GM19351 (cell line): ENCODE measurements at regions not wholly inside any gene's neighbourhood (a gene's known extent, or its start where the extent isn't known, plus 50 kb on each side); places are given as distances from the start of the nearest gene placed in this dataset.
"Not testable (repeated sequence)": the region's sequence is repeated elsewhere in the genome, so short reads cannot be mapped to it uniquely, and the experiment has no call there.

Experiments
- ATAC-seq: cut with Tn5 transposase; IDR thresholded peaks from one replicate; pipeline ENCODE4 v1.9.1; 2021; ENCODE audit warnings: mild to moderate bottlenecking, moderate library complexity; ENCODE audit not compliant: unreplicated experiment

GRCh38 chr4:160549951-160550519 lies 1447.2 kb downstream of the RAPGEF2 start:
- ATAC-seq: not testable (repeated sequence)

GRCh38 chr4:160562661-160563060 lies 1459.8 kb downstream of the RAPGEF2 start:
- ATAC-seq: no peak

GRCh38 chr4:160563552-160564282 lies 1460.8 kb downstream of the RAPGEF2 start:
- no peak for ATAC-seq

- no peak for ATAC-seq
Observed at GRCh38 chr4:160567634-160568033, 1464.8 kb downstream of the RAPGEF2 start.

- ATAC-seq: no peak
Observed at GRCh38 chr4:160570271-160570670, 1467.4 kb downstream of the RAPGEF2 start.

- ATAC-seq: not testable (repeated sequence)
Observed at GRCh38 chr4:160574272-160574671, 1471.4 kb downstream of the RAPGEF2 start.

- ATAC-seq: no peak
Observed at GRCh38 chr4:160580581-160580980, 1477.7 kb downstream of the RAPGEF2 start.

GRCh38 chr4:160592258-160592657 lies 1489.4 kb downstream of the RAPGEF2 start:
- ATAC-seq: no peak

- no peak for ATAC-seq
Observed at GRCh38 chr4:160595646-160596045, 1492.8 kb downstream of the RAPGEF2 start.

GRCh38 chr4:160604541-160604940 lies 1501.7 kb downstream of the RAPGEF2 start:
- no peak for ATAC-seq

GRCh38 chr4:160611181-160611580 lies 1508.3 kb downstream of the RAPGEF2 start:
- ATAC-seq: no peak

GRCh38 chr4:160631044-160631443 lies 1528.2 kb downstream of the RAPGEF2 start:
- no peak for ATAC-seq

GRCh38 chr4:160652790-160653189 lies 1511.0 kb downstream of the FSTL5 start:
- ATAC-seq: no peak

- ATAC-seq: no peak
Observed at GRCh38 chr4:160675550-160675949, 1488.2 kb downstream of the FSTL5 start.

GRCh38 chr4:160685729-160686128 lies 1478.1 kb downstream of the FSTL5 start:
- no peak for ATAC-seq

GRCh38 chr4:160701671-160702070 lies 1462.1 kb downstream of the FSTL5 start:
- ATAC-seq: no peak

GRCh38 chr4:160709026-160709425 lies 1454.8 kb downstream of the FSTL5 start:
- no peak for ATAC-seq

GRCh38 chr4:160709546-160709945 lies 1454.3 kb downstream of the FSTL5 start:
- ATAC-seq: no peak

- ATAC-seq: no peak
Observed at GRCh38 chr4:160716551-160716950, 1447.2 kb downstream of the FSTL5 start.

- no peak for ATAC-seq
Observed at GRCh38 chr4:160717848-160718247, 1446.0 kb downstream of the FSTL5 start.

- no peak for ATAC-seq
Observed at GRCh38 chr4:160724063-160724462, 1439.7 kb downstream of the FSTL5 start.

GRCh38 chr4:160745126-160745525 lies 1418.7 kb downstream of the FSTL5 start:
- no peak for ATAC-seq

- not testable (repeated sequence) for ATAC-seq
Observed at GRCh38 chr4:160746585-160746984, 1417.2 kb downstream of the FSTL5 start.
